Activated CD8-positive, alpha-beta T cell treated with anti-CD3 and anti-CD28 coated beads for 36 hours (primary cell): ENCODE measurements at regions not wholly inside any gene's neighbourhood (a gene's known extent, or its start where the extent isn't known, plus 50 kb on each side); places are given as distances from the start of the nearest gene placed in this dataset.
A peak's percentile ranks its signal among the peaks of the same experiment; 100 is the strongest.

Experiments
- ATAC-seq: fragments of 200-7000 bp; cut with Tn5 transposase; one replicate; pipeline ENCODE4 v1.10.0; 2021; ENCODE audit warnings: mild to moderate bottlenecking, moderate library complexity
- CTCF ChIA-PET: fragments of 350-600 bp; sonication (Branson Sonifier 250); formaldehyde crosslinking; loops from one replicate; lab custom pipeline; 2021; ENCODE audit warnings: antibody characterized with exemption; lab: Charles Lee
- POLR2A ChIA-PET: fragments of 350-600 bp; sonication (Branson Sonifier 250); formaldehyde crosslinking; loops from one replicate; lab custom pipeline; 2021; ENCODE audit warnings: antibody characterized with exemption; lab: Charles Lee
- DNase-seq: peaks from one replicate; pipeline ENCODE4 v3.0.0-alpha.2; 2020
- H3K27ac Mint-ChIP-seq: one replicate; pipeline ENCODE4 v1.8.0; 2021; ENCODE audit warnings: mild to moderate bottlenecking, mixed read lengths
- H3K27me3 Mint-ChIP-seq: one replicate; pipeline ENCODE4 v1.8.0; 2021; ENCODE audit warnings: mixed read lengths
- H3K36me3 Mint-ChIP-seq: one replicate; pipeline ENCODE4 v1.8.0; 2021; ENCODE audit warnings: low read depth, mixed read lengths
- H3K4me1 Mint-ChIP-seq: one replicate; pipeline ENCODE4 v1.8.0; 2021; ENCODE audit warnings: low read depth, mixed read lengths
- H3K4me3 Mint-ChIP-seq: one replicate; pipeline ENCODE4 v1.8.0; 2021; ENCODE audit warnings: mild to moderate bottlenecking, moderate library complexity, mixed read lengths
- H3K9me3 Mint-ChIP-seq: one replicate; pipeline ENCODE4 v1.8.0; 2021; ENCODE audit warnings: mixed read lengths
- CTCF ChIP-seq: fragments of 200-600 bp; IDR thresholded peaks from one replicate; pipeline ENCODE4 v1.8.0; 2022; ENCODE audit warnings: antibody characterized with exemption, mild to moderate bottlenecking
- intact Hi-C: fragments of 100-400 bp; cut with micrococcal nuclease; formaldehyde crosslinking; loops from one replicate; pipeline ENCODE4 v1.10.0; 2022

DNA sequence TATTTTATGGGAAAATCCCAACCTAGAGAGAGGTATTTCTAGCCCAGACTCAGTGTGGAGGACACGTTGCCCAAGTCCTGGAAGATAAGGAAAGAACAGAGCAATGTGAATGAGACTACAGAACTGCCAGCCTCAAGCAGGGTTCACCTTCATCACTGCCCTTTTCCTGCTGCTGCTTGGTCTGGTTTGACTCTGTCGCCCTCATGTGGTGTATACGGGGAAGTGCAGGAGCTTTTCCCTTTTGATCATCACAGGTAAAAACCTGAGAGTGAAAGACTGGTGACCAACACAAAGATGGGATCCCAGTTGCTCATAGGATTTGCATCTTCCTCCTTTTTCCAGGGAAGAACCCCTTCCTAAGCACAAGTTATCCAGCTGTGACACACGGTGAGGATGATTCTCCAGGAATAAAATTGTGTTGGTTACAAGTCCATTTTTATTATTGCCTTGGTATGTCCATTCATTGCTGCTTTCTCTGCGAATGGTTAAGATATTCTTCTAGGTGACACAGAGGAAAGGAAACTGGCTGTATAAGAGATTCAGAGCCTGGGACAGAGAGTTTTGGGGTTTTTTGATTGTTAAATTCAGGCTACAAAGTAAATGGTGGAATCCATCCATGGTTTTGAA lies 89.5 kb upstream of the CD53 start:
- TF ChIP-seq CTCF = peak; percentile 96
- intact Hi-C loops = loop anchor here (2.0 to 10.0 kb wide), 4 partner anchors 47 to 261 kb away; no protein-coding TSS in a partner anchor
- Mint-ChIP-seq H3K27me3 (peaks cover 2% of the 10 kb centered on the region), H3K4me1 (peaks cover 57% of the 10 kb centered on the region), H3K27ac (no peak overlapping the region), H3K9me3 (peaks cover 4% of the 10 kb centered on the region), H3K4me3 (no peak overlapping the region), H3K36me3 (no peaks in the 10 kb centered on the region)
- ATAC-seq (peak; percentile 68), DNase-seq (peak; percentile 67)
- ChIA-PET CTCF (interaction anchor here (0.6 to 10.8 kb wide), 49 partner anchors 8 to 576 kb away, joined by 3 to 196 read pairs (median 5); partner anchors contain the start of genes CD53, KCNA10 and KCNA2), POLR2A (interaction anchor here (1.1 to 1.5 kb wide), 2 partner anchors 11 to 110 kb away, joined by 3 read pairs; no protein-coding TSS in a partner anchor)

DNA sequence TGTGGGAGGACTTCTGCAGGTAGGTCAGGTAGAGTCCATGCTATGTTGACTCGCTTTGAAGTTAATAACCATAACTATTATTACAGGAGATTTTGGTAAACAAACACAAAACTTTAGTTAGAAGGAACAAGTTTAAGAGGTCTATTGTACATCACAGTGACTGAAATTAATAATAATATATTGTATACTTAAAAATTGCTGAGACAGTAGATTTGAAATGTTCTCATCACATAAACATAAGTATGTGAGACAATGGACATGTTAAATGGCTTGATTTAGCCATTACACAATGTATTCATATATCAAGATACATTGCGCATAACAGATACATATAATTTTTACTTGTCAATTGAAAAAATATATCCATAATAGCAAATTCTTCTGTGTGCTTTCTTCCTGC lies 91.4 kb upstream of the CD53 start:
- no peak for ATAC-seq
- Mint-ChIP-seq H3K27ac (no peak overlapping the region), H3K4me1 (peaks cover 40% of the 10 kb centered on the region), H3K27me3 (peaks cover 2% of the 10 kb centered on the region), H3K36me3 (no peaks in the 10 kb centered on the region), H3K4me3 (no peak overlapping the region), H3K9me3 (no peaks in the 10 kb centered on the region)
- ChIA-PET CTCF (interaction anchor here (0.5 to 10.8 kb wide), 64 partner anchors 9 to 452 kb away, joined by 3 to 196 read pairs (median 5); partner anchors contain the start of genes KCNA10 and KCNA2), POLR2A (interaction anchor here (1.1 to 1.2 kb wide), 2 partner anchors 162 to 168 kb away, joined by 3 to 6 read pairs; no protein-coding TSS in a partner anchor)
- TF ChIP-seq CTCF = no peak
- intact Hi-C loops = loop anchor here (2.0 to 10.0 kb wide), 4 partner anchors 163 to 259 kb away; no protein-coding TSS in a partner anchor
- DNase-seq = no peak

DNA sequence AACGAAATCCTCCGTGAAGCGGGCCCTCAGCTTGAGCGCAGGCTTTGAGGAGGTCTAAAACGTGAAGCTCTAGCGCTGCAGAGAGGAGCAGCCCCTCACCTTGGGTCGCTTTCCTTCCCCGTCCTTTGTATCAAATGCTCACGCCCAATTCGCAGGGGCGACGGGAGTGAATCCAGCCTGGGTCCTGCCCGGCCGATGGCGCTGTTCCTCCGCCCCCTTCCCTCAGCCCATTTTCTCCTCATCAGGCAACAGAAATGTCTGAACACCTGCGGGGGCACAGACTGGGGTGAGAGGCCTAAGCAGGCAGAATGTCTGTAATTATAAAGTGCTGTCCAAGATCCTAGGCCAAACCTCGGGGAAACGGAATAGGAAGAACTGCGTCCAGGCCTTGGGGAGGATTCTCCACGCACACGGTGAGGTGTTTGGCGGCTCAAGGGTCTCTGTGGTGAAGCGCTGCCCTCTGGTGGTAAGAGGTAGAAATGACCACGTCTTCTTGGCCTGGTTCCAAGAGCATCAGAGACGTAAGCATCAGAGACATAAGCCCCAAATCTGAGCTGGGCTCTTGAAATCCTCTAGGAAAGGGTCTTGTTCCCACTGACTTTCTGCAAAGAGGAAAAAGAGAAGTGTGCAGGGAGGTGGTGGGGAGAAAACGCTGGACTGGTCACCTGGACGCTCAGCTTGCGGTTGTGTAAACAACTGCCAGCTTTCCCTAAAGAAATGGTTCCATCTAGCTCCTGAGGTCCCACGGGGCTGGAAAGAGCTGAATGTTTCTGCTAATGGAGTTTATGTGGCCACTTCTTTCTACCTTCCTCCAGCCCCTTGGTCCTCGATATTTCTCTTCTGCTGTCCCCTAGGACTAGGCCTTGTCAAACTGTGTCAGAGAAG lies 92.1 kb upstream of the CD53 start:
- Mint-ChIP-seq H3K27me3 (peaks cover 2% of the 10 kb centered on the region), H3K9me3 (no peaks in the 10 kb centered on the region), H3K4me1 (peaks cover 33% of the 10 kb centered on the region), H3K27ac (no peak overlapping the region), H3K4me3 (peak overlapping the region; percentile 26), H3K36me3 (no peaks in the 10 kb centered on the region)
- ATAC-seq (peak; percentile 80), DNase-seq (peak; percentile 85)
- intact Hi-C loops = loop anchor here (2.0 to 10.0 kb wide), 4 partner anchors 162 to 259 kb away; no protein-coding TSS in a partner anchor
- TF ChIP-seq CTCF = peak; percentile 79
- ChIA-PET POLR2A (interaction anchor here (0.6 to 1.5 kb wide), 5 partner anchors 16 to 268 kb away, joined by 3 to 6 read pairs (median 3); no protein-coding TSS in a partner anchor), CTCF (interaction anchor here (0.5 to 10.8 kb wide), 68 partner anchors 8 to 452 kb away, joined by 3 to 196 read pairs (median 5); partner anchors contain the start of genes KCNA10 and KCNA2)

- ChIA-PET POLR2A (interaction anchor here (0.7 to 1.5 kb wide), 2 partner anchors 15 to 35 kb away, joined by 3 read pairs; no protein-coding TSS in a partner anchor), CTCF (interaction anchor here (1.0 to 10.8 kb wide), 22 partner anchors 7 to 283 kb away, joined by 3 to 196 read pairs (median 8); partner anchors contain the start of genes KCNA10 and KCNA2)
- no peaks in the 10 kb centered on the region for H3K9me3 Mint-ChIP-seq
- H3K27me3 Mint-ChIP-seq = peaks cover 2% of the 10 kb centered on the region
- DNase-seq (no peak), ATAC-seq (no peak)
- no peak for TF ChIP-seq CTCF
- no peaks in the 10 kb centered on the region for H3K36me3 Mint-ChIP-seq
- intact Hi-C loops = loop anchor here (2.0 to 10.0 kb wide), 4 partner anchors 161 to 257 kb away; no protein-coding TSS in a partner anchor
- H3K4me3 Mint-ChIP-seq = no peak overlapping the region
- H3K27ac Mint-ChIP-seq = no peak overlapping the region
- H3K4me1 Mint-ChIP-seq = peaks cover 22% of the 10 kb centered on the region
These were observed 93.3 kb upstream of the CD53 start for GRCh38 chr1:110779636-110780035.
